HEK293 (cell line): ENCODE measurements at regions not wholly inside any gene's neighbourhood (a gene's known extent, or its start where the extent isn't known, plus 50 kb on each side); places are given as distances from the start of the nearest gene placed in this dataset.

ENCODE experiments used
- CTCF ChIA-PET: fragments of 350-600 bp; formaldehyde crosslinking; extraction: SDS; loops from one replicate; lab custom pipeline; 2021; ENCODE audit warnings: antibody characterized with exemption; lab: Yijun Ruan, JAX
- POLR2A ChIA-PET: fragments of 300-600 bp; formaldehyde crosslinking; extraction: SDS; loops from one replicate; lab custom pipeline; 2020; ENCODE audit warnings: antibody characterized with exemption, inconsistent platforms; lab: Yijun Ruan, JAX
- H3K27ac ChIP-seq: fragments of 200-500 bp; sonication (Bioruptor generic); 2 replicates; pipeline ENCODE4 v1.5.1; 2014; ENCODE audit warnings: low read depth, low read length, control low read depth, inconsistent platforms; ENCODE audit errors: extremely low read depth
- H3K36me3 ChIP-seq, 2 experiments: fragments of 200-500 bp in 1 of 2; sonication (Bioruptor generic) in 1 of 2; 1 replicate in 1 of 2; 2 replicates in 1 of 2; pipeline ENCODE4 v1.5.1; 2014 to 2017; ENCODE audit warnings: inconsistent platforms in 2 of 2, low read length in 2 of 2; ENCODE audit not compliant: control insufficient read depth in 2 of 2, insufficient read depth in 1 of 2
- H3K4me1 ChIP-seq: fragments of 200-500 bp; sonication (Bioruptor generic); 2 replicates; pipeline ENCODE4 v1.5.1; 2014; ENCODE audit warnings: mild to moderate bottlenecking, low read length, inconsistent platforms; ENCODE audit not compliant: control insufficient read depth, insufficient read depth
- H3K4me3 ChIP-seq: 2 replicates; pipeline ENCODE4 v1.5.1; 2011; ENCODE audit warnings: low read depth, mild to moderate bottlenecking, control low read depth, low read length, moderate library complexity
- H3K9me3 ChIP-seq: fragments of 200-500 bp; sonication (Bioruptor generic); 2 replicates; pipeline ENCODE4 v1.5.1; 2014; ENCODE audit warnings: low read depth, low read length, inconsistent platforms; ENCODE audit not compliant: control insufficient read depth, insufficient read depth
- KLF10 ChIP-seq: fragments of 450-650 bp; IDR thresholded peaks from 2 replicates; pipeline ENCODE4 v1.5.1; 2018; ENCODE audit warnings: missing biosample characterization, mild to moderate bottlenecking, missing genetic modification characterization
- KLF16 ChIP-seq: fragments of 450-650 bp; formaldehyde crosslinking; IDR thresholded peaks from 2 replicates; pipeline ENCODE4 v1.5.1; 2017; ENCODE audit warnings: missing biosample characterization, missing genetic modification characterization
- RBAK ChIP-seq: fragments of 450-650 bp; formaldehyde crosslinking; IDR thresholded peaks from 2 replicates; pipeline ENCODE4 v1.5.1; 2016; ENCODE audit warnings: missing biosample characterization, missing genetic modification characterization
- REPIN1 ChIP-seq: fragments of 450-650 bp; formaldehyde crosslinking; IDR thresholded peaks from 2 replicates; pipeline ENCODE4 v1.5.1; 2017; ENCODE audit warnings: missing biosample characterization, missing genetic modification characterization, low read depth
- SCRT2 ChIP-seq: fragments of 450-650 bp; formaldehyde crosslinking; IDR thresholded peaks from 2 replicates; pipeline ENCODE4 v1.5.1; 2016; ENCODE audit warnings: missing biosample characterization, missing genetic modification characterization
- TCF7L2 ChIP-seq: IDR thresholded peaks from 2 replicates; pipeline ENCODE4 v1.6.1; 2011; ENCODE audit warnings: low read depth, mild to moderate bottlenecking, inconsistent platforms, low read length, moderate library complexity, borderline replicate concordance
- YY1 ChIP-seq: fragments of 450-650 bp; formaldehyde crosslinking; IDR thresholded peaks from 2 replicates; pipeline ENCODE4 v1.5.1; 2018; ENCODE audit warnings: missing biosample characterization, missing genetic modification characterization
- ZBTB1 ChIP-seq: fragments of 450-650 bp; formaldehyde crosslinking; IDR thresholded peaks from 2 replicates; pipeline ENCODE4 v1.5.1; 2016; ENCODE audit warnings: missing biosample characterization, missing genetic modification characterization
- ZIC2 ChIP-seq: fragments of 450-650 bp; formaldehyde crosslinking; IDR thresholded peaks from 2 replicates; pipeline ENCODE4 v1.5.1; 2016; ENCODE audit warnings: missing biosample characterization, missing genetic modification characterization
- ZNF155 ChIP-seq: fragments of 450-650 bp; formaldehyde crosslinking; IDR thresholded peaks from 2 replicates; pipeline ENCODE4 v1.5.1; 2016; ENCODE audit warnings: missing biosample characterization, missing genetic modification characterization
- ZNF211 ChIP-seq: fragments of 450-650 bp; formaldehyde crosslinking; IDR thresholded peaks from 2 replicates; pipeline ENCODE4 v1.5.1; 2016; ENCODE audit warnings: low read depth, missing biosample characterization, missing genetic modification characterization
- ZNF302 ChIP-seq: fragments of 450-650 bp; formaldehyde crosslinking; IDR thresholded peaks from 2 replicates; pipeline ENCODE4 v1.5.1; 2016; ENCODE audit warnings: missing biosample characterization, missing genetic modification characterization, low read depth
- ZNF311 ChIP-seq: fragments of 450-650 bp; formaldehyde crosslinking; IDR thresholded peaks from 2 replicates; pipeline ENCODE4 v1.5.1; 2017; ENCODE audit warnings: missing biosample characterization, missing genetic modification characterization, borderline replicate concordance
- ZNF341 ChIP-seq: fragments of 450-650 bp; formaldehyde crosslinking; IDR thresholded peaks from 2 replicates; pipeline ENCODE4; 2016; ENCODE audit warnings: low read depth, missing biosample characterization, missing genetic modification characterization
- ZNF394 ChIP-seq: fragments of 450-650 bp; formaldehyde crosslinking; IDR thresholded peaks from 2 replicates; pipeline ENCODE4 v1.5.1; 2016; ENCODE audit warnings: missing biosample characterization, missing genetic modification characterization, mild to moderate bottlenecking, moderate library complexity, borderline replicate concordance
- ZNF433 ChIP-seq: fragments of 450-650 bp; formaldehyde crosslinking; IDR thresholded peaks from 2 replicates; pipeline ENCODE4 v1.5.1; 2016; ENCODE audit warnings: missing biosample characterization, missing genetic modification characterization, low read depth
- ZNF521 ChIP-seq: fragments of 450-650 bp; formaldehyde crosslinking; IDR thresholded peaks from 2 replicates; pipeline ENCODE4 v1.5.1; 2017; ENCODE audit warnings: missing biosample characterization, mild to moderate bottlenecking, missing genetic modification characterization
- ZNF548 ChIP-seq: fragments of 450-650 bp; formaldehyde crosslinking; IDR thresholded peaks from 2 replicates; pipeline ENCODE4 v1.5.1; 2016; ENCODE audit warnings: missing biosample characterization, missing genetic modification characterization
- ZNF664 ChIP-seq: fragments of 450-650 bp; formaldehyde crosslinking; IDR thresholded peaks from 2 replicates; pipeline ENCODE4 v1.5.1; 2016; ENCODE audit warnings: missing biosample characterization, missing genetic modification characterization
- ZNF791 ChIP-seq: fragments of 450-650 bp; formaldehyde crosslinking; IDR thresholded peaks from 2 replicates; pipeline ENCODE4 v1.5.1; 2016; ENCODE audit warnings: missing biosample characterization, missing genetic modification characterization
- ZNF843 ChIP-seq: fragments of 450-650 bp; formaldehyde crosslinking; IDR thresholded peaks from 2 replicates; pipeline ENCODE4 v1.5.1; 2016; ENCODE audit warnings: missing biosample characterization, missing genetic modification characterization
- TF ChIP-seq, protein P1 (sequence below): fragments of 450-650 bp; formaldehyde crosslinking; IDR thresholded peaks from 2 replicates; pipeline ENCODE4 v1.5.1; 2016; ENCODE audit warnings: missing biosample characterization, missing genetic modification characterization
- TF ChIP-seq, protein P2 (sequence below): fragments of 450-650 bp; formaldehyde crosslinking; IDR thresholded peaks from 2 replicates; pipeline ENCODE4 v1.5.1; 2016; ENCODE audit warnings: missing biosample characterization, missing genetic modification characterization, low read depth
- TF ChIP-seq, protein P3 (sequence below): fragments of 450-650 bp; formaldehyde crosslinking; IDR thresholded peaks from 2 replicates; pipeline ENCODE4 v1.5.1; 2016; ENCODE audit warnings: missing biosample characterization, missing genetic modification characterization
- TF ChIP-seq, protein P4 (sequence below): fragments of 450-650 bp; formaldehyde crosslinking; IDR thresholded peaks from 2 replicates; pipeline ENCODE4 v1.5.1; 2016; ENCODE audit warnings: missing biosample characterization, missing genetic modification characterization
- TF ChIP-seq, protein P5 (sequence below): sonication (generic); formaldehyde crosslinking; IDR thresholded peaks from 2 replicates; pipeline ENCODE4 v1.8.1; 2022; ENCODE audit warnings: mild to moderate bottlenecking, moderate library complexity, missing genetic modification reagents

DNA sequence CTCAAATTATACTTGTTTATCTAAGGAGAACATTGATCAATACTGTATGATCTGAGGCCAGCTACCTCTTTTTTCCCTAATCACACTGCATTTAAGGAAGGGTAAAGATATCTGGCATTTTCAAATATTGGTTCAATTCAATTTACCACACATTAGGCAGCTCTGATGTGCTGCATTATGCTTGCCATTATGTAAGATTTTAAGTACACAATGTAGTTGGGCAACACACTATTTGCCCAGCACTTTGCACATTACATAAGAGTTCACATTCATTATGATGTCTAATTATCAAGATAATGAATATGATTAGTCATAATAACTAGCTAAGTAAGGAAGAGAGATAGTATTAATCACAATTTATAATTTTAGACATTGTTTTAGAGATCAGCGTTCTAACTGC lies 196.3 kb downstream of the BCHE start:
- ChIA-PET CTCF (no interaction called here), POLR2A (no interaction called here)
- no peaks in the 10 kb centered on the region for H3K4me1 ChIP-seq
- H3K4me3 ChIP-seq: no peak overlapping the region
- H3K27ac ChIP-seq: no peak overlapping the region
- no peaks in the 10 kb centered on the region for H3K36me3 ChIP-seq
- TF ChIP-seq ZNF311 (no peak), ZNF394 (tag by site-specific recombination) (no peak), SCRT2 (no peak), RBAK (tag by site-specific recombination) (no peak), ZNF433 (tag by site-specific recombination) (no peak), ZNF211 (tag by site-specific recombination) (no peak), KLF16 (tag by site-specific recombination) (no peak), ZNF843 (tag by site-specific recombination) (no peak), KLF10 (no peak)
- TF ChIP-seq, protein P1, sequence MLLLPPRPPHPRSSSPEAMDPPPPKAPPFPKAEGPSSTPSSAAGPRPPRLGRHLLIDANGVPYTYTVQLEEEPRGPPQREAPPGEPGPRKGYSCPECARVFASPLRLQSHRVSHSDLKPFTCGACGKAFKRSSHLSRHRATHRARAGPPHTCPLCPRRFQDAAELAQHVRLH (tag by site-specific recombination): no peak
- TF ChIP-seq, protein P2, sequence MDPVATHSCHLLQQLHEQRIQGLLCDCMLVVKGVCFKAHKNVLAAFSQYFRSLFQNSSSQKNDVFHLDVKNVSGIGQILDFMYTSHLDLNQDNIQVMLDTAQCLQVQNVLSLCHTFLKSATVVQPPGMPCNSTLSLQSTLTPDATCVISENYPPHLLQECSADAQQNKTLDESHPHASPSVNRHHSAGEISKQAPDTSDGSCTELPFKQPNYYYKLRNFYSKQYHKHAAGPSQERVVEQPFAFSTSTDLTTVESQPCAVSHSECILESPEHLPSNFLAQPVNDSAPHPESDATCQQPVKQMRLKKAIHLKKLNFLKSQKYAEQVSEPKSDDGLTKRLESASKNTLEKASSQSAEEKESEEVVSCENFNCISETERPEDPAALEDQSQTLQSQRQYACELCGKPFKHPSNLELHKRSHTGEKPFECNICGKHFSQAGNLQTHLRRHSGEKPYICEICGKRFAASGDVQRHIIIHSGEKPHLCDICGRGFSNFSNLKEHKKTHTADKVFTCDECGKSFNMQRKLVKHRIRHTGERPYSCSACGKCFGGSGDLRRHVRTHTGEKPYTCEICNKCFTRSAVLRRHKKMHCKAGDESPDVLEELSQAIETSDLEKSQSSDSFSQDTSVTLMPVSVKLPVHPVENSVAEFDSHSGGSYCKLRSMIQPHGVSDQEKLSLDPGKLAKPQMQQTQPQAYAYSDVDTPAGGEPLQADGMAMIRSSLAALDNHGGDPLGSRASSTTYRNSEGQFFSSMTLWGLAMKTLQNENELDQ (tag by site-specific recombination): no peak
- no peaks in the 10 kb centered on the region for H3K9me3 ChIP-seq

DNA sequence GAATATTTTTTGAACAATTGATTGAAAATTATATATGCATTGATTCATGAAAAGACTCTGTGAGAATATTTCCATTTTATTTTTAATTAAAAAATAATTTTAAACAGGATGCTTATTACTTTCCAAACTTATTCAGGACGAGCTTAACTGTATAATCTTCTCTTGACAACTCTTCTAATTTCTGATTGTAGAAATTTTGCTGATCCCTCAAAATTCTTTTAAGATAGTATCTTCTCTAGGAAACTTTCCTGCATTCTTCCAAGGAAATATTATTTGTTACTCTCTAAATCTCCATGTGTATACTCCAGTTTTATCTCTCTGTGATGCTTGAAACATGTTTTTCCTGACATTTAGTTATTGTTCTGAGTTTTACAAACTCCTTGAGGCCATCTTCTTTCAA lies 197.2 kb downstream of the BCHE start:
- TF ChIP-seq ZNF155 (tag by site-specific recombination) (no peak), YY1 (no peak)
- TF ChIP-seq, protein P3, sequence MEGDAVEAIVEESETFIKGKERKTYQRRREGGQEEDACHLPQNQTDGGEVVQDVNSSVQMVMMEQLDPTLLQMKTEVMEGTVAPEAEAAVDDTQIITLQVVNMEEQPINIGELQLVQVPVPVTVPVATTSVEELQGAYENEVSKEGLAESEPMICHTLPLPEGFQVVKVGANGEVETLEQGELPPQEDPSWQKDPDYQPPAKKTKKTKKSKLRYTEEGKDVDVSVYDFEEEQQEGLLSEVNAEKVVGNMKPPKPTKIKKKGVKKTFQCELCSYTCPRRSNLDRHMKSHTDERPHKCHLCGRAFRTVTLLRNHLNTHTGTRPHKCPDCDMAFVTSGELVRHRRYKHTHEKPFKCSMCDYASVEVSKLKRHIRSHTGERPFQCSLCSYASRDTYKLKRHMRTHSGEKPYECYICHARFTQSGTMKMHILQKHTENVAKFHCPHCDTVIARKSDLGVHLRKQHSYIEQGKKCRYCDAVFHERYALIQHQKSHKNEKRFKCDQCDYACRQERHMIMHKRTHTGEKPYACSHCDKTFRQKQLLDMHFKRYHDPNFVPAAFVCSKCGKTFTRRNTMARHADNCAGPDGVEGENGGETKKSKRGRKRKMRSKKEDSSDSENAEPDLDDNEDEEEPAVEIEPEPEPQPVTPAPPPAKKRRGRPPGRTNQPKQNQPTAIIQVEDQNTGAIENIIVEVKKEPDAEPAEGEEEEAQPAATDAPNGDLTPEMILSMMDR (tag by site-specific recombination): no peak
- TF ChIP-seq, protein P4, sequence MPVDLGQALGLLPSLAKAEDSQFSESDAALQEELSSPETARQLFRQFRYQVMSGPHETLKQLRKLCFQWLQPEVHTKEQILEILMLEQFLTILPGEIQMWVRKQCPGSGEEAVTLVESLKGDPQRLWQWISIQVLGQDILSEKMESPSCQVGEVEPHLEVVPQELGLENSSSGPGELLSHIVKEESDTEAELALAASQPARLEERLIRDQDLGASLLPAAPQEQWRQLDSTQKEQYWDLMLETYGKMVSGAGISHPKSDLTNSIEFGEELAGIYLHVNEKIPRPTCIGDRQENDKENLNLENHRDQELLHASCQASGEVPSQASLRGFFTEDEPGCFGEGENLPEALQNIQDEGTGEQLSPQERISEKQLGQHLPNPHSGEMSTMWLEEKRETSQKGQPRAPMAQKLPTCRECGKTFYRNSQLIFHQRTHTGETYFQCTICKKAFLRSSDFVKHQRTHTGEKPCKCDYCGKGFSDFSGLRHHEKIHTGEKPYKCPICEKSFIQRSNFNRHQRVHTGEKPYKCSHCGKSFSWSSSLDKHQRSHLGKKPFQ: no peak
- TF ChIP-seq, protein P5, sequence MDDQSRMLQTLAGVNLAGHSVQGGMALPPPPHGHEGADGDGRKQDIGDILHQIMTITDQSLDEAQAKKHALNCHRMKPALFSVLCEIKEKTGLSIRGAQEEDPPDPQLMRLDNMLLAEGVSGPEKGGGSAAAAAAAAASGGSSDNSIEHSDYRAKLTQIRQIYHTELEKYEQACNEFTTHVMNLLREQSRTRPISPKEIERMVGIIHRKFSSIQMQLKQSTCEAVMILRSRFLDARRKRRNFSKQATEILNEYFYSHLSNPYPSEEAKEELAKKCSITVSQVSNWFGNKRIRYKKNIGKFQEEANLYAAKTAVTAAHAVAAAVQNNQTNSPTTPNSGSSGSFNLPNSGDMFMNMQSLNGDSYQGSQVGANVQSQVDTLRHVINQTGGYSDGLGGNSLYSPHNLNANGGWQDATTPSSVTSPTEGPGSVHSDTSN (CRISPR knock-in tag): no peak
- ChIA-PET POLR2A (no interaction called here), CTCF (no interaction called here)
- Histone ChIP-seq H3K4me1 (no peaks in the 10 kb centered on the region), H3K36me3 (no peaks in the 10 kb centered on the region), H3K4me3 (no peak overlapping the region), H3K9me3 (no peaks in the 10 kb centered on the region), H3K27ac (no peak overlapping the region)

DNA sequence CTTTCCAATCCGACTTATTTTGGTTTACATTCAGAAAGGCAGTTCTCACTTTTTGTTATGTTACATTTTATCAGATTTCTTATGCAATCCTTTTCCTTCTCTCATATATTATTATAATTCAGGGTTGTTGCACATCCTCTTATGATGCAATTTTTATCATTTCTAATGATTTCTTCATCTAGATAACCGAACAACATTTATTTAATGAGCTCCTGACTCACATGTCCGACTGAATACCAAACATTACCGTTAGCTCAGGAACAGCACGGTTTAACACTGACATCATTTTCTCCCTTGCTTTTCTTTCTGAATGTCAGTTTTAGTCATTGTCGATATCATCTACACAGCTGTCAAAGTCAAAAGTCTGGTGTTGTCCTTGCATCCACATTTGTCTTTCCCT lies 199.2 kb downstream of the BCHE start:
- ChIA-PET POLR2A (no interaction called here), CTCF (no interaction called here)
- TF ChIP-seq TCF7L2: no peak
- no peak for TF ChIP-seq ZNF664
- no peak for TF ChIP-seq KLF16 (tag by site-specific recombination)
- no peak for TF ChIP-seq ZNF341 (tag by site-specific recombination)
- TF ChIP-seq ZIC2 (tag by site-specific recombination): no peak
- no peak for TF ChIP-seq REPIN1 (tag by site-specific recombination)
- no peak for TF ChIP-seq ZNF302 (tag by site-specific recombination)
- TF ChIP-seq ZBTB1 (tag by site-specific recombination): no peak
- no peak for TF ChIP-seq ZNF548 (tag by site-specific recombination)
- TF ChIP-seq, protein P5 (CRISPR knock-in tag): no peak
- TF ChIP-seq ZNF791 (tag by site-specific recombination): no peak
- no peak for TF ChIP-seq ZNF521 (tag by site-specific recombination)

More for the DNA sequence above, 199.2 kb downstream of the BCHE start:
- no peaks in the 10 kb centered on the region for H3K36me3 ChIP-seq
- no peak overlapping the region for H3K4me3 ChIP-seq
- no peaks in the 10 kb centered on the region for H3K9me3 ChIP-seq
- no peaks in the 10 kb centered on the region for H3K4me1 ChIP-seq
- no peak overlapping the region for H3K27ac ChIP-seq
